B cell (primary cell): ENCODE measurements at regions not wholly inside any gene's neighbourhood (a gene's known extent, or its start where the extent isn't known, plus 50 kb on each side); places are given as distances from the start of the nearest gene placed in this dataset.

ENCODE experiments used
- ATAC-seq: fragments of 200-7000 bp; cut with Tn5 transposase; one replicate; pipeline ENCODE4 v1.10.0; 2021; ENCODE audit warnings: low read depth, mild to moderate bottlenecking, moderate number of reproducible peaks, moderate library complexity
- CTCF ChIA-PET: fragments of 350-600 bp; sonication (Branson Sonifier 250); formaldehyde crosslinking; loops from one replicate; lab custom pipeline; 2021; ENCODE audit warnings: antibody characterized with exemption, inconsistent platforms; lab: Charles Lee
- POLR2A ChIA-PET: fragments of 350-600 bp; sonication (Branson Sonifier 250); formaldehyde crosslinking; loops from one replicate; lab custom pipeline; 2021; ENCODE audit warnings: antibody characterized with exemption; lab: Charles Lee
- DNase-seq: peaks from one replicate; pipeline ENCODE4 v3.0.0; 2013
- H2AFZ ChIP-seq: 2 replicates; pipeline ENCODE4 v1.6.1; 2012; ENCODE audit warnings: mild to moderate bottlenecking, low read depth, low read length; ENCODE audit not compliant: insufficient read depth, poor library complexity, severe bottlenecking
- H3K27ac ChIP-seq, 2 donors: 1 replicate in 1 of 2; 2 replicates in 1 of 2; pipeline ENCODE4 v1.5.1; 2012 to 2013; ENCODE audit warnings: low read length in 2 of 2, mild to moderate bottlenecking in 2 of 2, moderate library complexity in 1 of 2
- H3K27me3 ChIP-seq, 4 experiments: fragments of 200-600 bp in 1 of 4; sonication (generic) in 1 of 4; replicated peaks in 1 of 4; 1 replicate in 2 of 4; 2 replicates in 2 of 4; pipeline versions ENCODE4 v1.6.1 to v1.7.0; 2013 to 2016; ENCODE audit warnings: low read length in 3 of 4, mild to moderate bottlenecking in 2 of 4, mixed read lengths in 1 of 4, moderate library complexity in 1 of 4; ENCODE audit not compliant: insufficient read depth in 4 of 4, control insufficient read depth in 3 of 4; ENCODE audit errors: control extremely low read depth in 1 of 4
- H3K36me3 ChIP-seq, 2 experiments: replicated peaks in 1 of 2; 1 replicate in 1 of 2; 2 replicates in 1 of 2; pipeline versions ENCODE4 v1.6.1 to v1.7.1; 2013; ENCODE audit warnings: low read length in 1 of 2; ENCODE audit not compliant: insufficient read depth in 2 of 2, control insufficient read depth in 1 of 2; ENCODE audit errors: control extremely low read depth in 1 of 2, extremely low read depth in 1 of 2
- H3K4me1 ChIP-seq, 2 donors: fragments of 200-600 bp in 1 of 2; sonication (generic) in 1 of 2; 1 replicate in 1 of 2; 2 replicates in 1 of 2; pipeline versions ENCODE4 v1.5.1 to v1.6.1; 2013 to 2017; ENCODE audit warnings: low read length in 2 of 2; ENCODE audit not compliant: control insufficient read depth in 2 of 2, insufficient read depth in 2 of 2
- H3K4me2 ChIP-seq: replicated peaks from 2 replicates; pipeline ENCODE3; 2012; ENCODE audit warnings: mild to moderate bottlenecking, low read depth, low read length; ENCODE audit not compliant: poor library complexity, severe bottlenecking
- H3K4me3 ChIP-seq, 5 experiments: fragments of 200-600 bp in 1 of 5; sonication (generic) in 1 of 5; 1 replicate in 3 of 5; 2 replicates in 2 of 5; pipeline versions ENCODE4 v1.5.1 to v1.7.0; 2011 to 2016; ENCODE audit warnings: low read length in 4 of 5, mild to moderate bottlenecking in 4 of 5, low read depth in 2 of 5, control low read depth in 1 of 5, moderate library complexity in 1 of 5; ENCODE audit not compliant: insufficient read depth in 1 of 5; ENCODE audit errors: control extremely low read depth in 1 of 5, extremely low read depth in 1 of 5
- H3K79me2 ChIP-seq: fragments of 200-600 bp; sonication (generic); one replicate; pipeline ENCODE4 v1.6.0; 2016; ENCODE audit warnings: low read length; ENCODE audit not compliant: control insufficient read depth, insufficient read depth
- H3K9ac ChIP-seq: fragments of 200-600 bp; sonication (generic); 2 replicates; pipeline ENCODE4 v1.6.1; 2017; ENCODE audit warnings: mild to moderate bottlenecking, low read length, moderate library complexity
- H3K9me3 ChIP-seq, 3 donors: one replicate each; pipeline versions ENCODE4 v1.6.1 to v1.7.1; 2013; ENCODE audit warnings: low read length in 2 of 3; ENCODE audit not compliant: control insufficient read depth in 2 of 3, insufficient read depth in 1 of 3; ENCODE audit errors: control extremely low read depth in 1 of 3
- H4K20me1 ChIP-seq: 2 replicates; pipeline ENCODE4 v1.6.0; 2012; ENCODE audit warnings: mild to moderate bottlenecking, low read length; ENCODE audit not compliant: insufficient read depth, control insufficient read depth, poor library complexity, severe bottlenecking
- H3K27ac Mint-ChIP-seq: one replicate; pipeline ENCODE4 v1.8.0; 2021; ENCODE audit warnings: mixed read lengths
- H3K27me3 Mint-ChIP-seq: one replicate; pipeline ENCODE4 v1.8.0; 2021; ENCODE audit warnings: mixed read lengths
- H3K4me1 Mint-ChIP-seq: one replicate; pipeline ENCODE4 v1.8.0; 2021; ENCODE audit warnings: mixed read lengths
- H3K4me3 Mint-ChIP-seq: one replicate; pipeline ENCODE4 v1.8.0; 2021; ENCODE audit warnings: mixed read lengths
- H3K9me3 Mint-ChIP-seq: one replicate; pipeline ENCODE4 v1.8.0; 2022; ENCODE audit warnings: mixed read lengths; ENCODE audit not compliant: insufficient read depth
- EZH2 ChIP-seq: IDR thresholded peaks from 2 replicates; pipeline ENCODE4 v1.6.1; 2012; ENCODE audit warnings: borderline replicate concordance, low read depth, mild to moderate bottlenecking, moderate library complexity, low read length; ENCODE audit not compliant: insufficient read depth, poor library complexity, severe bottlenecking
- WGBS: methylation state at CpG from one replicate; pipeline ENCODE4 v1.1.5; 2013; ENCODE audit warnings: missing lambda C conversion rate; ENCODE audit not compliant: insufficient coverage; 5-methylcytosine and 5-hydroxymethylcytosine counted together
- intact Hi-C: fragments of 100-400 bp; cut with micrococcal nuclease; formaldehyde crosslinking; loops from one replicate; pipeline ENCODE4 v1.10.0; 2022
- TF ChIP-seq, protein P1 (sequence below): fragments of 200-600 bp; IDR thresholded peaks from one replicate; pipeline ENCODE4 v1.8.0; 2022; ENCODE audit warnings: antibody characterized with exemption, mild to moderate bottlenecking

DNA sequence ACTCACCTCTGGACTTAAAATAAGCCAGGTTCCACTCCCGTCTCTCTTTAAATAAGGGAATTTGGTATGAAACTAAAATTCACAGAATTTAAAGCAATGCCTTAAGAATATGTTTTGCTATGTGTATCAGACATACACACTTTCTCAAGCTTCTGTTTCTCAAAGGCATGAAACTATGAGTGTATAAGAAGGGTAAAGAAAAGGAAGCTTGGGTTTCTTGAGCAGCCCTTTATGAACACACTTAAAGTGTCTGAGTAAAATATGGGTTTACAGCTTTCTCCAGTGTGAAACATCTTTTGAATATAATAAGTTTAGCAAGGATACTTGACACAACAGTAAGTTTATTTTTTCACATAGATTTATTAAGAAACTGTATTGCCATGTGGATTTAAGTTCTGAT is 370.5 kb downstream of the TMA16 start:
- Histone ChIP-seq H3K36me3 (no peaks in the 10 kb centered on the region), H3K79me2 (no peaks in the 10 kb centered on the region), H3K4me1 (no peaks in the 10 kb centered on the region), H3K4me2 (no peak overlapping the region), H3K4me3 (no peak overlapping the region), H2AFZ (no peak overlapping the region), H3K27me3 (no peaks in the 10 kb centered on the region), H4K20me1 (no peaks in the 10 kb centered on the region), H3K9ac (no peak overlapping the region), H3K27ac (no peak overlapping the region), H3K9me3 (no peaks in the 10 kb centered on the region)
- ChIA-PET CTCF (no interaction called here), POLR2A (no interaction called here)
- no peak overlapping the region for H3K27ac Mint-ChIP-seq
- WGBS = no CpG with 5 or more reads among the region's 1 CpG
- no peaks in the 10 kb centered on the region for H3K9me3 Mint-ChIP-seq
- no peak overlapping the region for H3K4me3 Mint-ChIP-seq
- peaks cover 2% of the 10 kb centered on the region for H3K27me3 Mint-ChIP-seq
- ATAC-seq (no peak), DNase-seq (no peak)
- H3K4me1 Mint-ChIP-seq = no peaks in the 10 kb centered on the region
- intact Hi-C loops = no loop called here
- TF ChIP-seq, protein P1, sequence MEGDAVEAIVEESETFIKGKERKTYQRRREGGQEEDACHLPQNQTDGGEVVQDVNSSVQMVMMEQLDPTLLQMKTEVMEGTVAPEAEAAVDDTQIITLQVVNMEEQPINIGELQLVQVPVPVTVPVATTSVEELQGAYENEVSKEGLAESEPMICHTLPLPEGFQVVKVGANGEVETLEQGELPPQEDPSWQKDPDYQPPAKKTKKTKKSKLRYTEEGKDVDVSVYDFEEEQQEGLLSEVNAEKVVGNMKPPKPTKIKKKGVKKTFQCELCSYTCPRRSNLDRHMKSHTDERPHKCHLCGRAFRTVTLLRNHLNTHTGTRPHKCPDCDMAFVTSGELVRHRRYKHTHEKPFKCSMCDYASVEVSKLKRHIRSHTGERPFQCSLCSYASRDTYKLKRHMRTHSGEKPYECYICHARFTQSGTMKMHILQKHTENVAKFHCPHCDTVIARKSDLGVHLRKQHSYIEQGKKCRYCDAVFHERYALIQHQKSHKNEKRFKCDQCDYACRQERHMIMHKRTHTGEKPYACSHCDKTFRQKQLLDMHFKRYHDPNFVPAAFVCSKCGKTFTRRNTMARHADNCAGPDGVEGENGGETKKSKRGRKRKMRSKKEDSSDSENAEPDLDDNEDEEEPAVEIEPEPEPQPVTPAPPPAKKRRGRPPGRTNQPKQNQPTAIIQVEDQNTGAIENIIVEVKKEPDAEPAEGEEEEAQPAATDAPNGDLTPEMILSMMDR = no peak
- no peak for TF ChIP-seq EZH2

DNA sequence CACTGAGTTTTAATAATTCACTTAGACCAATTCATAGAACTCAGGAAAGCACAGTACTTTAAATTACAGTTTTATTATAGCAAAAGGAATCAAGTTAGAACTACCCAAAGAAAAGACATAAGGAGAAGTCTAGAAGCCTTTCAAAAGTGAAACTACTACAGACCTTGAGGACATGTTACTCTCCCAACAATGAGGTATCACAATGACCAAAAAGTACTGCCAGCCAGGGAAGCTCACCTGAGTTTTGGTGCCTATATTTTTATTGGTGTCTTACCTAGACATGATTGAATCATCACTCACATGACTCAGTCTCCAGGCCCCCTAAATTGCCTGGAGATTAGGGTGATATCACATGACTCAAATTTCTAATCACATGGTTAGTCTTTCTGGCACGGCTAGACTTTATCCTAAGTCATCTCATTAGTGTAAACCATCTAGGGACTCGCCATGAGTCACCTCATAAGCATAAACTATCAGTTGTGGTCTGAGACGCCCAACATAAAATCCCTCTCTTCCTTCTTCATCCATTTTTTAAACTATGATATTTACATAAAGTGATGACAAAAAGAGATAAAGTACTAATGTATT is 372.3 kb downstream of the TMA16 start:
- TF ChIP-seq, protein P1 = no peak
- TF ChIP-seq EZH2 = no peak
- Histone ChIP-seq H3K27me3 (no peaks in the 10 kb centered on the region), H3K36me3 (no peaks in the 10 kb centered on the region), H4K20me1 (no peaks in the 10 kb centered on the region), H3K4me2 (no peak overlapping the region), H3K27ac (no peak overlapping the region), H3K9me3 (no peaks in the 10 kb centered on the region), H2AFZ (no peak overlapping the region), H3K79me2 (no peaks in the 10 kb centered on the region), H3K4me1 (no peaks in the 10 kb centered on the region), H3K4me3 (no peak overlapping the region), H3K9ac (no peak overlapping the region)
- no peak for ATAC-seq
- Mint-ChIP-seq H3K27me3 (peaks cover 2% of the 10 kb centered on the region), H3K4me1 (no peaks in the 10 kb centered on the region), H3K4me3 (no peak overlapping the region), H3K9me3 (no peaks in the 10 kb centered on the region), H3K27ac (no peak overlapping the region)
- WGBS = no CpG with 5 or more reads among the region's 3 CpGs
- POLR2A ChIA-PET = no interaction called here
- intact Hi-C loops = no loop called here
- no peak for DNase-seq
- CTCF ChIA-PET = no interaction called here
